Activated naive CD4-positive, alpha-beta T cell (primary cell): ENCODE measurements at regions not wholly inside any gene's neighbourhood (a gene's known extent, or its start where the extent isn't known, plus 50 kb on each side); places are given as distances from the start of the nearest gene placed in this dataset.

Experiments
- DNase-seq, 4 experiments: peaks; one replicate each; lab custom pipeline; 2025; lab: John Stamatoyannopoulos, UW

- no peak for DNase-seq
Observed at GRCh38 chr2:2828774-2829368, 497.8 kb upstream of the MYT1L start.

GRCh38 chr2:2827761-2828221 lies 496.7 kb upstream of the MYT1L start:
- no peak for DNase-seq

- DNase-seq = no peak
Observed at GRCh38 chr2:2827046-2827636, 496.1 kb upstream of the MYT1L start.

GRCh38 chr2:2826621-2827020 lies 495.5 kb upstream of the MYT1L start:
- no peak for DNase-seq

GRCh38 chr2:2826209-2826551 lies 495.1 kb upstream of the MYT1L start:
- DNase-seq = no peak

GRCh38 chr2:2825516-2826208 lies 494.6 kb upstream of the MYT1L start:
- no peak for DNase-seq

GRCh38 chr2:2825062-2825461 lies 494.0 kb upstream of the MYT1L start:
- DNase-seq = no peak

GRCh38 chr2:2824588-2824987 lies 493.5 kb upstream of the MYT1L start:
- DNase-seq = no peak

- no peak for DNase-seq
Observed at GRCh38 chr2:2823061-2823753, 492.1 kb upstream of the MYT1L start.

GRCh38 chr2:2822143-2822542 lies 491.1 kb upstream of the MYT1L start:
- no peak for DNase-seq

GRCh38 chr2:2812648-2813047 lies 481.6 kb upstream of the MYT1L start:
- DNase-seq = no peak

GRCh38 chr2:2812117-2812516 lies 481.0 kb upstream of the MYT1L start:
- no peak for DNase-seq

GRCh38 chr2:2810504-2810903 lies 479.4 kb upstream of the MYT1L start:
- DNase-seq = no peak

- DNase-seq = no peak
Observed at GRCh38 chr2:2809771-2810170, 478.7 kb upstream of the MYT1L start.

GRCh38 chr2:2808551-2809058 lies 477.5 kb upstream of the MYT1L start:
- no peak for DNase-seq

- DNase-seq = no peak
Observed at GRCh38 chr2:2806711-2807110, 475.6 kb upstream of the MYT1L start.

GRCh38 chr2:2805263-2805662 lies 474.2 kb upstream of the MYT1L start:
- DNase-seq = no peak

GRCh38 chr2:2804528-2804927 lies 473.5 kb upstream of the MYT1L start:
- DNase-seq = no peak

- no peak for DNase-seq
Observed at GRCh38 chr2:2801458-2801857, 470.4 kb upstream of the MYT1L start.

- no peak for DNase-seq
Observed at GRCh38 chr2:2800697-2801096, 469.6 kb upstream of the MYT1L start.

GRCh38 chr2:2800001-2800400 lies 468.9 kb upstream of the MYT1L start:
- no peak for DNase-seq

- no peak for DNase-seq
Observed at GRCh38 chr2:2799151-2799697, 468.1 kb upstream of the MYT1L start.

- no peak for DNase-seq
Observed at GRCh38 chr2:2798337-2798736, 467.3 kb upstream of the MYT1L start.
